ENCODE measurements at regions not wholly inside any gene's neighbourhood (a gene's known extent, or its start where the extent isn't known, plus 50 kb on each side); places are given as distances from the start of the nearest gene placed in this dataset.

- TF ChIP-seq CTCF (IDR thresholded peaks at IDR 0.05; ENCODE audit: extremely low read depth in 1 of 2, insufficient read depth in 1 of 2, low read depth in 1 of 2, low read length in 2 of 2) (no peak), POLR2AphosphoS5 (IDR thresholded peaks at IDR 0.05; ENCODE audit: insufficient read depth, low read depth, low read length) (no peak), POLR2A (IDR thresholded peaks at IDR 0.05; ENCODE audit: low read depth, low read length) (no peak), EZH2 (IDR thresholded peaks at IDR 0.05; ENCODE audit: borderline replicate concordance, low read depth, low read length, severe bottlenecking) (no peak), FOS (IDR thresholded peaks at IDR 0.05; ENCODE audit: borderline replicate concordance, insufficient read depth, low read length) (no peak), GATA2 (IDR thresholded peaks at IDR 0.05; ENCODE audit: insufficient read depth, insufficient read length, low read depth, low read length) (no peak), MAX (IDR thresholded peaks at IDR 0.05; ENCODE audit: insufficient read depth, insufficient read length) (no peak), MYC (IDR thresholded peaks at IDR 0.05; ENCODE audit: low read depth, low read length) (no peak)
These were observed 377.8 kb upstream of the SLC14A2 start for GRCh38 chr18:45237343-45238098.

All from endothelial cell of umbilical vein (primary cell).